Right renal cortex interstitium (tissue), 3 donors: ENCODE measurements at regions not wholly inside any gene's neighbourhood (a gene's known extent, or its start where the extent isn't known, plus 50 kb on each side); places are given as distances from the start of the nearest gene placed in this dataset.

Source experiments
- DNase-seq, 3 donors: peaks; one replicate each; pipeline ENCODE4 v3.0.0-alpha.2; 2013; ENCODE audit warnings: low read depth in 3 of 3, low spot score in 2 of 3

GRCh38 chr2:126175222-126175621 lies 480.7 kb upstream of the GYPC start:
- DNase-seq, result no peak

GRCh38 chr2:126177479-126177878 lies 478.5 kb upstream of the GYPC start:
- no peak for DNase-seq

GRCh38 chr2:126187668-126188067 lies 468.3 kb upstream of the GYPC start:
- no peak for DNase-seq

GRCh38 chr2:126189527-126189926 lies 466.4 kb upstream of the GYPC start:
- DNase-seq, result no peak

GRCh38 chr2:126200538-126200937 lies 455.4 kb upstream of the GYPC start:
- DNase-seq, result no peak

GRCh38 chr2:126208266-126208665 lies 447.7 kb upstream of the GYPC start:
- DNase-seq, result no peak

GRCh38 chr2:126212735-126213134 lies 443.2 kb upstream of the GYPC start:
- DNase-seq, result no peak

GRCh38 chr2:126219081-126219480 lies 436.9 kb upstream of the GYPC start:
- no peak for DNase-seq

- no peak for DNase-seq
Measured at GRCh38 chr2:126220331-126220730, 435.6 kb upstream of the GYPC start.

- DNase-seq, result no peak
Measured at GRCh38 chr2:126221506-126221905, 434.5 kb upstream of the GYPC start.

GRCh38 chr2:126222278-126222677 lies 433.7 kb upstream of the GYPC start:
- no peak for DNase-seq

GRCh38 chr2:126224776-126225175 lies 431.2 kb upstream of the GYPC start:
- no peak for DNase-seq

- no peak for DNase-seq
Measured at GRCh38 chr2:126227250-126227649, 428.7 kb upstream of the GYPC start.

- DNase-seq, result no peak
Measured at GRCh38 chr2:126228531-126228930, 427.4 kb upstream of the GYPC start.

- no peak for DNase-seq
Measured at GRCh38 chr2:126238251-126238650, 417.7 kb upstream of the GYPC start.

- DNase-seq, result no peak
Measured at GRCh38 chr2:126239320-126239955, 416.5 kb upstream of the GYPC start.

- DNase-seq, result no peak
Measured at GRCh38 chr2:126241001-126241400, 415.0 kb upstream of the GYPC start.

- no peak for DNase-seq
Measured at GRCh38 chr2:126241411-126241810, 414.5 kb upstream of the GYPC start.

GRCh38 chr2:126244937-126245336 lies 411.0 kb upstream of the GYPC start:
- peak in 1 of 3 donors; percentile 13 for DNase-seq

- no peak for DNase-seq
Measured at GRCh38 chr2:126253669-126254068, 402.3 kb upstream of the GYPC start.

GRCh38 chr2:126264625-126265024 lies 391.3 kb upstream of the GYPC start:
- DNase-seq, result no peak

- no peak for DNase-seq
Measured at GRCh38 chr2:126269911-126270310, 386.0 kb upstream of the GYPC start.

GRCh38 chr2:126270587-126270986 lies 385.4 kb upstream of the GYPC start:
- no peak for DNase-seq
